Posterior vena cava (tissue), 2 donors: ENCODE measurements at regions not wholly inside any gene's neighbourhood (a gene's known extent, or its start where the extent isn't known, plus 50 kb on each side); places are given as distances from the start of the nearest gene placed in this dataset.
"Not testable (repeated sequence)": the region's sequence is repeated elsewhere in the genome, so short reads cannot be mapped to it uniquely, and the experiment has no call there.

Experiments
- DNase-seq: peaks from one replicate; pipeline ENCODE4 v3.0.0-alpha.2; 2020; ENCODE audit warnings: low spot score
- intact Hi-C, 2 donors: fragments of 100-400 bp; cut with DNase I; formaldehyde crosslinking; loops; one replicate each; pipeline versions ENCODE4 v1.14.1 to v1.14.2; 2022 to 2023
- donor health status: DM: yes; HTN: yes; CAD: no.
- donor health status: DM: yes; HTN: yes; CAD: no.

GRCh38 chr1:78240191-78240590 lies 194.4 kb downstream of the GIPC2 start:
- intact Hi-C loops, result no loop called here
- no peak for DNase-seq

GRCh38 chr1:78240755-78241154 lies 195.0 kb downstream of the GIPC2 start:
- DNase-seq, result no peak
- intact Hi-C loops, result no loop called here

GRCh38 chr1:78247079-78247478 lies 201.3 kb downstream of the GIPC2 start:
- no peak for DNase-seq
- intact Hi-C loops, result no loop called here

GRCh38 chr1:78250201-78250600 lies 204.4 kb downstream of the GIPC2 start:
- intact Hi-C loops, result no loop called here
- DNase-seq, result no peak

GRCh38 chr1:78254517-78254916 lies 208.8 kb downstream of the GIPC2 start:
- DNase-seq, result no peak
- intact Hi-C loops, result no loop called here

- intact Hi-C loops, result no loop called here
- no peak for DNase-seq
Observed at GRCh38 chr1:78255383-78255782, 209.6 kb downstream of the GIPC2 start.

GRCh38 chr1:78255846-78256245 lies 210.1 kb downstream of the GIPC2 start:
- intact Hi-C loops, result no loop called here

GRCh38 chr1:78263459-78263858 lies 217.7 kb downstream of the GIPC2 start:
- DNase-seq, result no peak

More at GRCh38 chr1:78255846-78256245, 210.1 kb downstream of the GIPC2 start:
- DNase-seq, result no peak

GRCh38 chr1:78263946-78264345 lies 218.2 kb downstream of the GIPC2 start:
- intact Hi-C loops, result no loop called here
- no peak for DNase-seq

More at GRCh38 chr1:78263459-78263858, 217.7 kb downstream of the GIPC2 start:
- intact Hi-C loops, result no loop called here

GRCh38 chr1:78267513-78268218 lies 221.9 kb downstream of the GIPC2 start:
- DNase-seq, result no peak
- intact Hi-C loops, result no loop called here

GRCh38 chr1:78269591-78269990 lies 221.2 kb upstream of the PTGFR start:
- DNase-seq, result no peak
- intact Hi-C loops, result no loop called here

- intact Hi-C loops, DNase-seq: not testable (repeated sequence)
Observed at GRCh38 chr1:78271423-78271822, 219.4 kb upstream of the PTGFR start.

GRCh38 chr1:78274814-78275213 lies 216.0 kb upstream of the PTGFR start:
- intact Hi-C loops, result no loop called here
- no peak for DNase-seq

GRCh38 chr1:78275456-78275855 lies 215.3 kb upstream of the PTGFR start:
- intact Hi-C loops, result no loop called here
- DNase-seq, result no peak

GRCh38 chr1:78275906-78276685 lies 214.7 kb upstream of the PTGFR start:
- DNase-seq, result no peak
- intact Hi-C loops, result no loop called here

- no peak for DNase-seq
Observed at GRCh38 chr1:78277253-78277652, 213.5 kb upstream of the PTGFR start.

GRCh38 chr1:78279051-78279450 lies 211.7 kb upstream of the PTGFR start:
- intact Hi-C loops, result loop anchor here in 1 of 2 donors (2.0 kb wide), 1 partner anchor 72 kb away; no protein-coding TSS in a partner anchor
- DNase-seq, result no peak

More at GRCh38 chr1:78277253-78277652, 213.5 kb upstream of the PTGFR start:
- intact Hi-C loops, result no loop called here

- DNase-seq, result no peak
- intact Hi-C loops, result no loop called here
Observed at GRCh38 chr1:78280626-78281025, 210.1 kb upstream of the PTGFR start.

- intact Hi-C loops, result no loop called here
- DNase-seq, result no peak
Observed at GRCh38 chr1:78281580-78281979, 209.2 kb upstream of the PTGFR start.

- intact Hi-C loops, result no loop called here
- DNase-seq, result no peak
Observed at GRCh38 chr1:78283691-78284090, 207.1 kb upstream of the PTGFR start.

GRCh38 chr1:78284354-78284753 lies 206.4 kb upstream of the PTGFR start:
- intact Hi-C loops, result no loop called here
- no peak for DNase-seq
